ENCODE measurements at regions not wholly inside any gene's neighbourhood (a gene's known extent, or its start where the extent isn't known, plus 50 kb on each side); places are given as distances from the start of the nearest gene placed in this dataset.
A peak's percentile ranks its signal among the peaks of the same experiment; 100 is the strongest.

- peak; percentile 33; the same call in 2 of the 3 replicates for ATAC-seq
- 12% methylated on average over 7 of the region's 7 CpGs for WGBS (ENCODE audit: insufficient coverage, low coverage, missing lambda C conversion rate)
- intact Hi-C loops (cut with micrococcal nuclease): no loop called here
- FAIRE-seq: no peak
- POLR2A ChIA-PET: interaction anchor here (0.6 kb wide), 1 partner anchor 394 kb away, joined by 3 read pairs; no protein-coding TSS in a partner anchor
- H2AFZ ChIP-seq (ENCODE audit: low read depth, low read length): no peak overlapping the region
- no peak for TF ChIP-seq KLF6 (CRISPR knock-in tag; IDR thresholded peaks at IDR 0.05; ENCODE audit: borderline replicate concordance)
- peak; percentile 46 for TF ChIP-seq NFIC (IDR thresholded peaks at IDR 0.05)
- no peak overlapping the region for H3K4me3 ChIP-seq
- no peak overlapping the region for H3K9ac ChIP-seq (ENCODE audit: insufficient read depth in 1 of 2, low read depth in 2 of 2, low read length in 2 of 2)
- CTCF ChIA-PET (ENCODE audit: low intra/inter-chr PET ratio): no interaction called here
- H3K4me1 ChIP-seq (replicated peaks in 1 of 2; ENCODE audit: control insufficient read depth in 2 of 2, insufficient read depth in 2 of 2, low read length in 2 of 2): no peaks in the 10 kb centered on the region
- H3K27ac ChIP-seq (ENCODE audit: extremely low read depth, low read depth, low read length): no peak overlapping the region
- H3K9me3 ChIP-seq (replicated peaks; ENCODE audit: control insufficient read depth, insufficient read depth, low read depth, low read length): no peaks in the 10 kb centered on the region
- in situ Hi-C loops (cut with MboI): no loop called here
- no peak overlapping the region for H3K4me2 ChIP-seq (ENCODE audit: insufficient read depth, low read length)
- H3K9me1 ChIP-seq (ENCODE audit: control insufficient read depth, insufficient read depth, low read length): no peaks in the 10 kb centered on the region
- DNase-seq (ENCODE audit: extremely low read depth in 1 of 4, low spot score in 3 of 4): no peak
- no peaks in the 10 kb centered on the region for H3K36me3 ChIP-seq (ENCODE audit: control insufficient read depth, insufficient read depth, low read length)
- H3K27me3 ChIP-seq (ENCODE audit: control insufficient read depth in 2 of 2, insufficient read depth in 2 of 2, low read length in 2 of 2): peaks cover 11 to 32% of the 10 kb centered on the region in 2 experiments; a peak in 4 of 5 replicates
- BruUV-seq (replicated peaks): no TSS peak
- no peaks in the 10 kb centered on the region for H3K79me2 ChIP-seq (ENCODE audit: control insufficient read depth, insufficient read depth, low read length)
- H4K20me1 ChIP-seq (replicated peaks; ENCODE audit: control insufficient read depth, insufficient read depth, low read length): 0 out of 2 replicates have a peak, but pooled peaks cover 4% of the 10 kb centered on the region
Observed at GRCh38 chr6:7473805-7474719, 67.4 kb upstream of the DSP start.

- H3K27me3 ChIP-seq (ENCODE audit: control insufficient read depth in 2 of 2, insufficient read depth in 2 of 2, low read length in 2 of 2): peaks cover 14 to 40% of the 10 kb centered on the region in 2 experiments
- 5% methylated on average over 5 of the region's 5 CpGs for WGBS (ENCODE audit: insufficient coverage, low coverage, missing lambda C conversion rate)
Observed at GRCh38 chr6:7475081-7475480, 66.4 kb upstream of the DSP start.

More at GRCh38 chr6:7475081-7475480, 66.4 kb upstream of the DSP start:
- Histone ChIP-seq H3K9me1 (ENCODE audit: control insufficient read depth, insufficient read depth, low read length) (no peaks in the 10 kb centered on the region), H3K79me2 (ENCODE audit: control insufficient read depth, insufficient read depth, low read length) (no peaks in the 10 kb centered on the region), H3K9ac (ENCODE audit: insufficient read depth in 1 of 2, low read depth in 2 of 2, low read length in 2 of 2) (no peak overlapping the region), H2AFZ (ENCODE audit: low read depth, low read length) (no peak overlapping the region), H3K27ac (ENCODE audit: extremely low read depth, low read depth, low read length) (no peak overlapping the region), H3K36me3 (ENCODE audit: control insufficient read depth, insufficient read depth, low read length) (no peaks in the 10 kb centered on the region), H3K4me2 (ENCODE audit: insufficient read depth, low read length) (no peak overlapping the region), H3K9me3 (replicated peaks; ENCODE audit: control insufficient read depth, insufficient read depth, low read depth, low read length) (no peaks in the 10 kb centered on the region), H3K4me3 (no peak overlapping the region), H4K20me1 (replicated peaks; ENCODE audit: control insufficient read depth, insufficient read depth, low read length) (0 out of 2 replicates have a peak, but pooled peaks cover 4% of the 10 kb centered on the region), H3K4me1 (replicated peaks in 1 of 2; ENCODE audit: control insufficient read depth in 2 of 2, insufficient read depth in 2 of 2, low read length in 2 of 2) (peaks cover 4 to 5% of the 10 kb centered on the region in 2 experiments; a peak in 1 of 5 replicates)
- BruUV-seq (replicated peaks): no TSS peak
- TF ChIP-seq HINFP (tag; conservative IDR thresholded peaks at IDR 0.05; ENCODE audit: low read depth): no peak
- no peak for TF ChIP-seq DMBX1 (CRISPR knock-in tag; IDR thresholded peaks at IDR 0.05; ENCODE audit: borderline replicate concordance)
- no peak for TF ChIP-seq HDAC8 (tag; IDR thresholded peaks at IDR 0.05)
- TF ChIP-seq FIP1L1 (IDR thresholded peaks at IDR 0.05; ENCODE audit: low read depth, low read length, poor library complexity, severe bottlenecking): no peak
- no peak for TF ChIP-seq ZC3H4 (CRISPR knock-in tag; IDR thresholded peaks at IDR 0.05; ENCODE audit: borderline replicate concordance)
- no peak for TF ChIP-seq EHMT2 (IDR thresholded peaks at IDR 0.05)
- no peak for TF ChIP-seq PTRF (tag; IDR thresholded peaks at IDR 0.05)
- POLR2A ChIA-PET: interaction anchor here (0.6 to 1.0 kb wide), 4 partner anchors 13 to 393 kb away, joined by 3 read pairs; no protein-coding TSS in a partner anchor
- FAIRE-seq (no peak), ATAC-seq (no peak), DNase-seq (ENCODE audit: extremely low read depth in 1 of 4, low spot score in 3 of 4) (no peak)
- in situ Hi-C loops (cut with MboI): no loop called here
- CTCF ChIA-PET (ENCODE audit: low intra/inter-chr PET ratio): no interaction called here
- intact Hi-C loops (cut with micrococcal nuclease): no loop called here

All from K562 (cell line).